GM18498 (cell line): ENCODE measurements at regions not wholly inside any gene's neighbourhood (a gene's known extent, or its start where the extent isn't known, plus 50 kb on each side); places are given as distances from the start of the nearest gene placed in this dataset.
"Not testable (repeated sequence)": the region's sequence is repeated elsewhere in the genome, so short reads cannot be mapped to it uniquely, and the experiment has no call there.

Experiments used
- ATAC-seq: cut with Tn5 transposase; IDR thresholded peaks from one replicate; pipeline ENCODE4 v1.9.1; 2021; ENCODE audit warnings: mild to moderate bottlenecking, moderate library complexity; ENCODE audit not compliant: unreplicated experiment

GRCh38 chr1:78715181-78715661 is 65.6 kb downstream of the IFI44 start:
- ATAC-seq = no peak

- ATAC-seq = no peak
Observed at GRCh38 chr1:78716186-78716585, 66.6 kb downstream of the IFI44 start.

GRCh38 chr1:78718566-78718965 is 68.9 kb downstream of the IFI44 start:
- ATAC-seq = no peak

- ATAC-seq = no peak
Observed at GRCh38 chr1:78721136-78721535, 71.5 kb downstream of the IFI44 start.

- no peak for ATAC-seq
Observed at GRCh38 chr1:78722105-78722504, 72.5 kb downstream of the IFI44 start.

- no peak for ATAC-seq
Observed at GRCh38 chr1:78722521-78722920, 72.9 kb downstream of the IFI44 start.

- no peak for ATAC-seq
Observed at GRCh38 chr1:78722947-78723346, 73.3 kb downstream of the IFI44 start.

GRCh38 chr1:78726686-78727085 is 77.1 kb downstream of the IFI44 start:
- no peak for ATAC-seq

- ATAC-seq = no peak
Observed at GRCh38 chr1:78728359-78728758, 78.7 kb downstream of the IFI44 start.

GRCh38 chr1:78730054-78730453 is 80.4 kb downstream of the IFI44 start:
- ATAC-seq = no peak

- no peak for ATAC-seq
Observed at GRCh38 chr1:78731674-78732073, 82.0 kb downstream of the IFI44 start.

- no peak for ATAC-seq
Observed at GRCh38 chr1:78737241-78737640, 87.6 kb downstream of the IFI44 start.

GRCh38 chr1:78743626-78744025 is 94.0 kb downstream of the IFI44 start:
- ATAC-seq = no peak

GRCh38 chr1:78745111-78745510 is 95.5 kb downstream of the IFI44 start:
- ATAC-seq = no peak

- not testable (repeated sequence) for ATAC-seq
Observed at GRCh38 chr1:78753679-78754078, 104.0 kb downstream of the IFI44 start.

- ATAC-seq = no peak
Observed at GRCh38 chr1:78755986-78756385, 106.4 kb downstream of the IFI44 start.

- ATAC-seq = no peak
Observed at GRCh38 chr1:78758506-78758905, 108.9 kb downstream of the IFI44 start.

GRCh38 chr1:78759881-78760280 is 110.2 kb downstream of the IFI44 start:
- no peak for ATAC-seq

GRCh38 chr1:78760858-78761257 is 111.2 kb downstream of the IFI44 start:
- no peak for ATAC-seq

GRCh38 chr1:78762113-78762512 is 112.5 kb downstream of the IFI44 start:
- no peak for ATAC-seq

GRCh38 chr1:78765489-78765888 is 115.9 kb downstream of the IFI44 start:
- ATAC-seq = no peak

GRCh38 chr1:78779831-78780230 is 130.2 kb downstream of the IFI44 start:
- ATAC-seq = no peak

- no peak for ATAC-seq
Observed at GRCh38 chr1:78787544-78787943, 137.9 kb downstream of the IFI44 start.

- ATAC-seq = no peak
Observed at GRCh38 chr1:78790174-78790573, 140.5 kb downstream of the IFI44 start.
